ENCODE measurements at regions not wholly inside any gene's neighbourhood (a gene's known extent, or its start where the extent isn't known, plus 50 kb on each side); places are given as distances from the start of the nearest gene placed in this dataset.

DNA sequence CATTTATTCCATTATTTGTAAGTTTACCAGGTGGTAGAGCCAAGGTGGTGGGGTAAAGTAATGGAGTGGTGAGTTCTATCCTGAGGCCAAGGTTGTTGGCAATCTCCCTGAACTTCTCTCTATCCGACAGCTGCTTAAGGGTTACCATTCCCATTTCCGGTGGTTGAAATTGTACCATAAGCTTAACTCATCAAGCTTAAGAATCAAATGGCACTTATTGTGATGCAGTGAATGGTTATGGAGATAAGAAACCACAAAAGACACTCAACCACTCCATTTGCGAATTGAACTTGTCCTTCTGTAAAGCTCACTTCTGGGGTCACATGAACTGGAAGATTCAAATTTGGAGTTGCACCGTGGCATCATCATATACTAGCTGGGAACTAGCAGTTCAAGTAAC is 287.4 kb upstream of the SLCO3A1 start:
- CTCF ChIA-PET, result interaction anchor here (0.7 to 1.1 kb wide), 2 partner anchors 11 to 609 kb away, joined by 3 read pairs; no protein-coding TSS in a partner anchor
- no peaks in the 10 kb centered on the region for H3K36me3 ChIP-seq (replicated peaks in 1 of 2; ENCODE audit: control insufficient read depth in 1 of 2, insufficient read depth in 2 of 2, low read length in 1 of 2)
- H3K9ac ChIP-seq, result no peak overlapping the region
- no peak overlapping the region for H2AFZ ChIP-seq (ENCODE audit: low read depth)
- H3K4me2 ChIP-seq, result no peak overlapping the region
- 67% methylated on average over 4 of the region's 4 CpGs for WGBS (ENCODE audit: low lambda C conversion rate)
- no peak for DNase-seq
- no peaks in the 10 kb centered on the region; the same call in 1 of the 2 replicates for H3K27me3 ChIP-seq (ENCODE audit: insufficient read depth)
- H3K9me3 ChIP-seq, result no peaks in the 10 kb centered on the region
- no peak overlapping the region for H3K4me3 ChIP-seq (ENCODE audit: low read depth in 2 of 2, low read length in 1 of 2)
- POLR2A ChIA-PET, result no interaction called here
- no peak overlapping the region for H3K27ac ChIP-seq (ENCODE audit: low read depth in 2 of 2, low read length in 1 of 2)
- H3F3A ChIP-seq (replicated peaks; ENCODE audit: insufficient read depth), result peaks cover 14% of the 10 kb centered on the region
- H3K4me1 ChIP-seq (ENCODE audit: control insufficient read depth in 1 of 2, insufficient read depth in 2 of 2, low read depth in 1 of 2, low read length in 1 of 2), result peaks cover 3 to 10% of the 10 kb centered on the region in 2 experiments; a peak in 3 of 4 replicates
- no peaks in the 10 kb centered on the region for H3K9me2 ChIP-seq
- H4K20me1 ChIP-seq (ENCODE audit: insufficient read depth), result no peaks in the 10 kb centered on the region
- no peaks in the 10 kb centered on the region for H3K79me2 ChIP-seq (ENCODE audit: insufficient read depth)
- TF ChIP-seq JUND (IDR thresholded peaks at IDR 0.05) (no peak), MAX (IDR thresholded peaks at IDR 0.05; ENCODE audit: low read depth) (no peak), FOSL2 (IDR thresholded peaks at IDR 0.05; ENCODE audit: borderline replicate concordance, low read depth) (no peak), IRF3 (IDR thresholded peaks at IDR 0.05; ENCODE audit: low read depth, low read length) (no peak), FOXJ3 (CRISPR knock-in tag; IDR thresholded peaks at IDR 0.05) (no peak), NFIC (IDR thresholded peaks at IDR 0.05; ENCODE audit: borderline replicate concordance) (no peak), YY1 (IDR thresholded peaks at IDR 0.05; ENCODE audit: low read depth) (no peak), SIN3A (IDR thresholded peaks at IDR 0.05; ENCODE audit: borderline replicate concordance, low read depth, low read length) (no peak), POLR2AphosphoS5 (IDR thresholded peaks at IDR 0.05; ENCODE audit: low read depth, low read length) (no peak)
- TF ChIP-seq, protein P1, sequence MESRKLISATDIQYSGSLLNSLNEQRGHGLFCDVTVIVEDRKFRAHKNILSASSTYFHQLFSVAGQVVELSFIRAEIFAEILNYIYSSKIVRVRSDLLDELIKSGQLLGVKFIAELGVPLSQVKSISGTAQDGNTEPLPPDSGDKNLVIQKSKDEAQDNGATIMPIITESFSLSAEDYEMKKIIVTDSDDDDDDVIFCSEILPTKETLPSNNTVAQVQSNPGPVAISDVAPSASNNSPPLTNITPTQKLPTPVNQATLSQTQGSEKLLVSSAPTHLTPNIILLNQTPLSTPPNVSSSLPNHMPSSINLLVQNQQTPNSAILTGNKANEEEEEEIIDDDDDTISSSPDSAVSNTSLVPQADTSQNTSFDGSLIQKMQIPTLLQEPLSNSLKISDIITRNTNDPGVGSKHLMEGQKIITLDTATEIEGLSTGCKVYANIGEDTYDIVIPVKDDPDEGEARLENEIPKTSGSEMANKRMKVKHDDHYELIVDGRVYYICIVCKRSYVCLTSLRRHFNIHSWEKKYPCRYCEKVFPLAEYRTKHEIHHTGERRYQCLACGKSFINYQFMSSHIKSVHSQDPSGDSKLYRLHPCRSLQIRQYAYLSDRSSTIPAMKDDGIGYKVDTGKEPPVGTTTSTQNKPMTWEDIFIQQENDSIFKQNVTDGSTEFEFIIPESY (IDR thresholded peaks at IDR 0.05; ENCODE audit: borderline replicate concordance, low read depth), result no peak

- WGBS (ENCODE audit: low lambda C conversion rate), result 68% methylated on average over 2 of the region's 2 CpGs
- ChIA-PET CTCF (no interaction called here), POLR2A (no interaction called here)
- Histone ChIP-seq H4K20me1 (ENCODE audit: insufficient read depth) (no peaks in the 10 kb centered on the region), H3K4me2 (no peak overlapping the region), H3K4me1 (ENCODE audit: control insufficient read depth in 1 of 2, insufficient read depth in 2 of 2, low read depth in 1 of 2, low read length in 1 of 2) (peaks cover 0 to 3% of the 10 kb centered on the region in 2 experiments; a peak in 2 of 4 replicates), H3K79me2 (ENCODE audit: insufficient read depth) (no peaks in the 10 kb centered on the region), H3K36me3 (replicated peaks in 1 of 2; ENCODE audit: control insufficient read depth in 1 of 2, insufficient read depth in 2 of 2, low read length in 1 of 2) (no peaks in the 10 kb centered on the region), H3K27ac (ENCODE audit: low read depth in 2 of 2, low read length in 1 of 2) (no peak overlapping the region), H2AFZ (ENCODE audit: low read depth) (no peak overlapping the region), H3K27me3 (ENCODE audit: insufficient read depth) (no peaks in the 10 kb centered on the region; the same call in 1 of the 2 replicates), H3F3A (replicated peaks; ENCODE audit: insufficient read depth) (no peaks in the 10 kb centered on the region), H3K9me2 (no peaks in the 10 kb centered on the region), H3K9me3 (no peaks in the 10 kb centered on the region), H3K9ac (no peak overlapping the region), H3K4me3 (ENCODE audit: low read depth in 2 of 2, low read length in 1 of 2) (no peak overlapping the region)
- no peak for DNase-seq
- TF ChIP-seq FOXM1 (IDR thresholded peaks at IDR 0.05; ENCODE audit: low read depth), result no peak
- no peak for TF ChIP-seq NRF1 (IDR thresholded peaks at IDR 0.05; ENCODE audit: low read depth, low read length)
- no peak for TF ChIP-seq RFX5 (IDR thresholded peaks at IDR 0.05; ENCODE audit: low read length)
- TF ChIP-seq EP300 (IDR thresholded peaks at IDR 0.05; ENCODE audit: borderline replicate concordance in 1 of 2, low read depth in 1 of 2, low read length in 1 of 2), result no peak
- TF ChIP-seq GATA2 (CRISPR knock-in tag; IDR thresholded peaks at IDR 0.05), result no peak
- no peak for TF ChIP-seq ELF1 (IDR thresholded peaks at IDR 0.05)
- TF ChIP-seq FOXJ3 (CRISPR knock-in tag; IDR thresholded peaks at IDR 0.05), result no peak
- no peak for TF ChIP-seq JUND (IDR thresholded peaks at IDR 0.05)
- TF ChIP-seq SMC3 (IDR thresholded peaks at IDR 0.05; ENCODE audit: low read depth, low read length), result no peak
- TF ChIP-seq SIN3A (IDR thresholded peaks at IDR 0.05; ENCODE audit: borderline replicate concordance, low read depth, low read length), result no peak
- TF ChIP-seq RXRA (IDR thresholded peaks at IDR 0.05; ENCODE audit: borderline replicate concordance, low read depth), result no peak
- no peak for TF ChIP-seq GABPA (IDR thresholded peaks at IDR 0.05; ENCODE audit: low read depth)
- TF ChIP-seq CHD2 (IDR thresholded peaks at IDR 0.05; ENCODE audit: low read length, partially characterized antibody), result no peak
Measured at GRCh38 chr15:91568036-91568435, 285.5 kb upstream of the SLCO3A1 start.
